Smooth muscle cell (in vitro differentiated cells): ENCODE measurements at regions not wholly inside any gene's neighbourhood (a gene's known extent, or its start where the extent isn't known, plus 50 kb on each side); places are given as distances from the start of the nearest gene placed in this dataset.

Experiments used
- DNase-seq: peaks from one replicate; lab custom pipeline; 2025; ENCODE audit not compliant: unreplicated experiment; lab: John Stamatoyannopoulos, UW
- H2AFZ ChIP-seq: fragments of 200-600 bp; sonication (generic); 2 replicates; pipeline ENCODE4 v1.6.0; 2016; ENCODE audit warnings: antibody characterized with exemption, low read depth, mild to moderate bottlenecking
- H3F3A ChIP-seq: fragments of 200-600 bp; sonication (generic); 2 replicates; pipeline ENCODE4 v1.6.0; 2017; ENCODE audit warnings: antibody characterized with exemption, low read depth
- H3K27ac ChIP-seq: fragments of 200-600 bp; sonication (generic); 2 replicates; pipeline ENCODE4 v1.5.1; 2016; ENCODE audit warnings: low read depth, mild to moderate bottlenecking
- H3K27me3 ChIP-seq: fragments of 200-600 bp; sonication (generic); 2 replicates; pipeline ENCODE4 v1.6.1; 2016; ENCODE audit warnings: low read depth, mild to moderate bottlenecking
- H3K36me3 ChIP-seq: fragments of 200-600 bp; sonication (generic); 2 replicates; pipeline ENCODE4 v1.5.1; 2016; ENCODE audit warnings: low read depth
- H3K4me1 ChIP-seq: fragments of 200-600 bp; sonication (generic); 2 replicates; pipeline ENCODE4 v1.5.1; 2016; ENCODE audit warnings: low read depth
- H3K4me2 ChIP-seq: fragments of 200-600 bp; sonication (generic); 2 replicates; pipeline ENCODE4 v1.6.0; 2016; ENCODE audit warnings: mild to moderate bottlenecking
- H3K4me3 ChIP-seq: fragments of 200-600 bp; sonication (generic); 2 replicates; pipeline ENCODE4 v1.5.1; 2016; ENCODE audit warnings: mild to moderate bottlenecking
- H3K79me2 ChIP-seq: fragments of 200-600 bp; sonication (generic); 2 replicates; pipeline ENCODE4 v1.6.0; 2016; ENCODE audit warnings: low read depth, mild to moderate bottlenecking
- H3K9ac ChIP-seq: fragments of 200-600 bp; sonication (generic); 2 replicates; pipeline ENCODE4 v1.6.0; 2016; ENCODE audit warnings: low read depth
- H3K9me3 ChIP-seq: fragments of 200-600 bp; sonication (generic); replicated peaks from 2 replicates; pipeline ENCODE4 v1.5.1; 2016; ENCODE audit warnings: low read depth
- H4K20me1 ChIP-seq: fragments of 200-600 bp; sonication (generic); 2 replicates; pipeline ENCODE4 v1.6.0; 2016; ENCODE audit warnings: low read depth
- CTCF ChIP-seq: fragments of 200-600 bp; sonication (generic); IDR thresholded peaks from 2 replicates; pipeline ENCODE4 v1.5.1; 2017; ENCODE audit warnings: borderline replicate concordance, mild to moderate bottlenecking, antibody characterized with exemption; ENCODE audit not compliant: insufficient read depth, poor library complexity, severe bottlenecking
- WGBS: methylation state at CpG from one replicate; pipeline ENCODE4 v1.1.7; 2016; ENCODE audit warnings: low lambda C conversion rate; 5-methylcytosine and 5-hydroxymethylcytosine counted together

- Histone ChIP-seq H2AFZ (no peak overlapping the region), H3K4me3 (no peak overlapping the region), H3K27me3 (peaks cover 5% of the 10 kb centered on the region), H3K27ac (no peak overlapping the region), H3K79me2 (no peaks in the 10 kb centered on the region), H3K9ac (no peak overlapping the region), H3K4me1 (peaks cover 11% of the 10 kb centered on the region), H4K20me1 (no peaks in the 10 kb centered on the region), H3K36me3 (no peaks in the 10 kb centered on the region), H3K9me3 (no peaks in the 10 kb centered on the region), H3F3A (no peaks in the 10 kb centered on the region), H3K4me2 (no peak overlapping the region)
- no peak for DNase-seq
- TF ChIP-seq CTCF, result no peak
- 94% methylated on average over 16 of the region's 16 CpGs for WGBS
Observed at GRCh38 chr15:93308026-93308690, 219.1 kb upstream of the RGMA start.

- DNase-seq, result no peak
- no peaks in the 10 kb centered on the region for H3K79me2 ChIP-seq
- H3K4me1 ChIP-seq, result peaks cover 5% of the 10 kb centered on the region
- H2AFZ ChIP-seq, result no peak overlapping the region
- no peaks in the 10 kb centered on the region for H4K20me1 ChIP-seq
- peaks cover 8% of the 10 kb centered on the region for H3K27me3 ChIP-seq
- no peak for TF ChIP-seq CTCF
- no peak overlapping the region for H3K4me3 ChIP-seq
- H3K36me3 ChIP-seq, result no peaks in the 10 kb centered on the region
- no peaks in the 10 kb centered on the region for H3K9me3 ChIP-seq
- H3F3A ChIP-seq, result no peaks in the 10 kb centered on the region
- H3K27ac ChIP-seq, result no peak overlapping the region
- 88% methylated on average over 14 of the region's 14 CpGs for WGBS
- no peak overlapping the region for H3K9ac ChIP-seq
- H3K4me2 ChIP-seq, result no peak overlapping the region
Observed at GRCh38 chr15:93307513-93307912, 218.5 kb upstream of the RGMA start.

- Histone ChIP-seq H3K36me3 (no peaks in the 10 kb centered on the region), H3K27ac (no peak overlapping the region), H3K4me2 (no peak overlapping the region), H3K79me2 (no peaks in the 10 kb centered on the region), H3F3A (no peaks in the 10 kb centered on the region), H3K9ac (no peak overlapping the region), H3K4me1 (no peaks in the 10 kb centered on the region), H3K9me3 (no peaks in the 10 kb centered on the region), H3K4me3 (no peak overlapping the region), H3K27me3 (peaks cover 12% of the 10 kb centered on the region), H4K20me1 (no peaks in the 10 kb centered on the region), H2AFZ (no peak overlapping the region)
- TF ChIP-seq CTCF, result no peak
- no peak for DNase-seq
- 82% methylated on average over 2 of the region's 2 CpGs for WGBS
Observed at GRCh38 chr15:93305306-93305705, 216.3 kb upstream of the RGMA start.

- Histone ChIP-seq H4K20me1 (no peaks in the 10 kb centered on the region), H3K27ac (no peak overlapping the region), H3K9ac (no peak overlapping the region), H3K9me3 (no peaks in the 10 kb centered on the region), H2AFZ (no peak overlapping the region), H3K79me2 (no peaks in the 10 kb centered on the region), H3K4me3 (no peak overlapping the region), H3F3A (no peaks in the 10 kb centered on the region), H3K4me2 (no peak overlapping the region), H3K36me3 (no peaks in the 10 kb centered on the region), H3K4me1 (no peaks in the 10 kb centered on the region), H3K27me3 (peaks cover 12% of the 10 kb centered on the region)
- no peak for TF ChIP-seq CTCF
- no peak for DNase-seq
- 92% methylated on average over 6 of the region's 6 CpGs for WGBS
Observed at GRCh38 chr15:93302080-93302765, 213.2 kb upstream of the RGMA start.
